Osteocyte (in vitro differentiated cells): ENCODE measurements at regions not wholly inside any gene's neighbourhood (a gene's known extent, or its start where the extent isn't known, plus 50 kb on each side); places are given as distances from the start of the nearest gene placed in this dataset.

Experiments used
- DNase-seq: peaks from one replicate; pipeline ENCODE4 v3.0.0; 2021; ENCODE audit warnings: mixed read lengths; ENCODE audit not compliant: unreplicated experiment; ENCODE audit errors: extremely low spot score
- H3K27ac Mint-ChIP-seq: one replicate; pipeline ENCODE4 v1.8.0; 2021; ENCODE audit warnings: mild to moderate bottlenecking, mixed read lengths; ENCODE audit not compliant: unreplicated experiment
- H3K27me3 Mint-ChIP-seq: one replicate; pipeline ENCODE4 v1.8.0; 2021; ENCODE audit warnings: mixed read lengths; ENCODE audit not compliant: unreplicated experiment
- H3K36me3 Mint-ChIP-seq: one replicate; pipeline ENCODE4 v1.8.0; 2021; ENCODE audit warnings: mixed read lengths; ENCODE audit not compliant: unreplicated experiment
- H3K4me1 Mint-ChIP-seq: one replicate; pipeline ENCODE4 v1.8.0; 2021; ENCODE audit warnings: mixed read lengths; ENCODE audit not compliant: unreplicated experiment
- H3K4me3 Mint-ChIP-seq: one replicate; pipeline ENCODE4 v1.8.0; 2021; ENCODE audit warnings: mild to moderate bottlenecking, moderate library complexity, mixed read lengths; ENCODE audit not compliant: unreplicated experiment
- H3K9me3 Mint-ChIP-seq: one replicate; pipeline ENCODE4 v1.8.0; 2021; ENCODE audit warnings: mixed read lengths; ENCODE audit not compliant: unreplicated experiment
- TF ChIP-seq, protein P1 (sequence below): fragments of 200-600 bp; sonication (generic); IDR thresholded peaks from 2 replicates; pipeline ENCODE4 v1.5.0; 2021; ENCODE audit warnings: antibody characterized with exemption, mild to moderate bottlenecking, moderate library complexity

DNA sequence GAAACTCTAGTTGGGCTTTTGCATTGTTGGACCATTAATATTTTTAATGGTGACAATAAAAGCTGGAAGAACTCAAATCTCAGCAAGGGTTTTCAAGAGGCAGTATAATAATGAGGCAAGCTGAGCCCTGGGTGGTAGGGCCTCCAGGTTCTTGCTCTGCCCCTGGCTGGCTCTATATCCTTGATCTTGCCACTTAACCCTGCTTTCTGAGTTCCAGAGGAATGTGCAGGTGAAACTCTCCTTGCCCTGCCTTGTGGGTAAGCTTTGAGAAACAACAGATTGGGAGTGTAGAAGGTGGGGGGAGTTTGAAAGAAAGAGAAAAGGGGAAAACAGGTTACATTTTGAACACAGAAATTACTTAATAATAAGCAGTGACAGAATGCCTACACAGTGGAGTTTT, 103.3 kb upstream of the MAP4K3 start:
- no peak for DNase-seq
- Mint-ChIP-seq H3K9me3 (no peaks in the 10 kb centered on the region), H3K36me3 (no peaks in the 10 kb centered on the region), H3K27ac (no peak overlapping the region), H3K27me3 (no peaks in the 10 kb centered on the region), H3K4me3 (no peak overlapping the region), H3K4me1 (no peaks in the 10 kb centered on the region)
- TF ChIP-seq, protein P1, sequence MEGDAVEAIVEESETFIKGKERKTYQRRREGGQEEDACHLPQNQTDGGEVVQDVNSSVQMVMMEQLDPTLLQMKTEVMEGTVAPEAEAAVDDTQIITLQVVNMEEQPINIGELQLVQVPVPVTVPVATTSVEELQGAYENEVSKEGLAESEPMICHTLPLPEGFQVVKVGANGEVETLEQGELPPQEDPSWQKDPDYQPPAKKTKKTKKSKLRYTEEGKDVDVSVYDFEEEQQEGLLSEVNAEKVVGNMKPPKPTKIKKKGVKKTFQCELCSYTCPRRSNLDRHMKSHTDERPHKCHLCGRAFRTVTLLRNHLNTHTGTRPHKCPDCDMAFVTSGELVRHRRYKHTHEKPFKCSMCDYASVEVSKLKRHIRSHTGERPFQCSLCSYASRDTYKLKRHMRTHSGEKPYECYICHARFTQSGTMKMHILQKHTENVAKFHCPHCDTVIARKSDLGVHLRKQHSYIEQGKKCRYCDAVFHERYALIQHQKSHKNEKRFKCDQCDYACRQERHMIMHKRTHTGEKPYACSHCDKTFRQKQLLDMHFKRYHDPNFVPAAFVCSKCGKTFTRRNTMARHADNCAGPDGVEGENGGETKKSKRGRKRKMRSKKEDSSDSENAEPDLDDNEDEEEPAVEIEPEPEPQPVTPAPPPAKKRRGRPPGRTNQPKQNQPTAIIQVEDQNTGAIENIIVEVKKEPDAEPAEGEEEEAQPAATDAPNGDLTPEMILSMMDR: no peak

DNA sequence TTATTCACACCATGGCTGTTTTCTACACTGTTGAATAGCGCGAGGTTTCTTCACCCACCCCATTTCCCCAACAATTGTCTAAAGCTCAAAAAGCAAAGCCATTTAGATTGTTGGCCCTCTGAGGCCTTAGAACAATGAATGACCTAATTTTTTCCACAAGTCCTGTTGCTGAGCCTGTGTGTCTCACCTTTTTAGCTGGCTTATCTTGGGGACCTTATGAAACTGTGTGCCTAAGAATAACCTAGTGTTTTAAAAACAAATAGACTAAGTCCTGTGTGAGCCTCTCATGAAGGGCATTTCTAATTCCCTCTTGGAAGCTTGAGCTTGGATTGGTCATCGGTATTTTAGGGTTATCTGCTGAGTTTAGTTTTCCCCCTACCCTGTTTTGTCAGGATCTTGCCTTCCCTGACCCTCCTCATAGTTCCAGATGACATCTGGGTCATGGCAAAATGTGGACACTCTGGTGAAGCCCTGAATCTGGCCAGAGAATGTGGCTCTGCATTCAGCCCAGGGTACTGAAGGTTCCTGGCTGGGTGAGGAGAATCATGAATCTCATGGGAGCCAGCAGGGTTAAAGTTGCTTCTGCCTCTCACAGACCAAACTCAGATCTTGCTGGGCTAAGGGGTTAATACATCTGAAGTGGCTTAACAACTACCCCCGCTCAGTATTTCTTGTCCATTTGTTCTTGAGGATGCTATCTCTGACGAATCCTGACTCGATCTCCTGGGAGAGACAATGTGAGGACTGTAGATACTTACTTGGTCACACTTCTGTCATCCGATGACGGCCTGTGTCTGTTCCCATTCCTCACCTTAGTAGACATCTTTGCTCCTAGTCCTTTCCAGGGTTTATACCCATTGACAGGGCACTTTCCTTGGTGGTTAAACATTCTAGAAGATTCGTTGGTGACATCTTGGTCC, 104.2 kb upstream of the MAP4K3 start:
- no peaks in the 10 kb centered on the region for H3K9me3 Mint-ChIP-seq
- no peaks in the 10 kb centered on the region for H3K36me3 Mint-ChIP-seq
- H3K27me3 Mint-ChIP-seq: no peaks in the 10 kb centered on the region
- no peaks in the 10 kb centered on the region for H3K4me1 Mint-ChIP-seq
- no peak for DNase-seq
- H3K27ac Mint-ChIP-seq: no peak overlapping the region
- no peak overlapping the region for H3K4me3 Mint-ChIP-seq
- TF ChIP-seq, protein P1: no peak

GRCh38 chr2:39542523-39542922, 105.4 kb upstream of the MAP4K3 start:
- H3K9me3 Mint-ChIP-seq: peaks cover 6% of the 10 kb centered on the region
- no peaks in the 10 kb centered on the region for H3K4me1 Mint-ChIP-seq
- H3K27me3 Mint-ChIP-seq: no peaks in the 10 kb centered on the region
- H3K4me3 Mint-ChIP-seq: no peak overlapping the region
- no peaks in the 10 kb centered on the region for H3K36me3 Mint-ChIP-seq
- TF ChIP-seq, protein P1: no peak
- DNase-seq: no peak
- H3K27ac Mint-ChIP-seq: no peak overlapping the region

DNA sequence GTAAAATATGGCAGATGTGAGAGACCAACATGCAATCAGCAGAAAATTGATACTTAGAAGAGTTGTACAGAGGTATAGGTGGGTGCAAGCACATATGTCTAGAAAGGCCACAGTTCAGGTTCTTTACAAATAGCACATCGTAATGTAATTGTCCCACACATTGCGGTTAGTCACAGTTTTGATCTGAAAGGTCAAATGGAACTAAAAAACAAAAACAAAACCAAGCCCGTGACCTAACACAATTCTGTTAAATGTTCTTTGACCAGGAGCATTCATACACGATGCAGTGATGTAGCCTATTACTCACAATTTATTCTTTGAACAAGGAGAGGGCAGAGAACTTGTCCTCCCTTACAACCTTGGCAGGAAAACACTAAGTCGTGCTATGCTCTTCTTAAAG, 108.9 kb upstream of the MAP4K3 start:
- peaks cover 6% of the 10 kb centered on the region for H3K4me1 Mint-ChIP-seq
- no peaks in the 10 kb centered on the region for H3K27me3 Mint-ChIP-seq
- H3K4me3 Mint-ChIP-seq: no peak overlapping the region
- peaks cover 13% of the 10 kb centered on the region for H3K9me3 Mint-ChIP-seq
- no peak overlapping the region for H3K27ac Mint-ChIP-seq
- TF ChIP-seq, protein P1: no peak
- no peaks in the 10 kb centered on the region for H3K36me3 Mint-ChIP-seq
- DNase-seq: no peak

GRCh38 chr2:39546409-39546808, 109.3 kb upstream of the MAP4K3 start:
- H3K27ac Mint-ChIP-seq: no peak overlapping the region
- no peaks in the 10 kb centered on the region for H3K27me3 Mint-ChIP-seq
- H3K4me3 Mint-ChIP-seq: no peak overlapping the region
- H3K36me3 Mint-ChIP-seq: no peaks in the 10 kb centered on the region
- no peak for DNase-seq
- H3K4me1 Mint-ChIP-seq: peaks cover 9% of the 10 kb centered on the region
- peaks cover 13% of the 10 kb centered on the region for H3K9me3 Mint-ChIP-seq
- TF ChIP-seq, protein P1: no peak
